Activated CD4-positive, alpha-beta T cell treated with anti-CD3 and anti-CD28 coated beads for 48 hours (primary cell): ENCODE measurements at regions not wholly inside any gene's neighbourhood (a gene's known extent, or its start where the extent isn't known, plus 50 kb on each side); places are given as distances from the start of the nearest gene placed in this dataset.
A peak's percentile ranks its signal among the peaks of the same experiment; 100 is the strongest.

Experiments
- DNase-seq: peaks from one replicate; pipeline ENCODE4 v3.0.0-alpha.2; 2020

DNA sequence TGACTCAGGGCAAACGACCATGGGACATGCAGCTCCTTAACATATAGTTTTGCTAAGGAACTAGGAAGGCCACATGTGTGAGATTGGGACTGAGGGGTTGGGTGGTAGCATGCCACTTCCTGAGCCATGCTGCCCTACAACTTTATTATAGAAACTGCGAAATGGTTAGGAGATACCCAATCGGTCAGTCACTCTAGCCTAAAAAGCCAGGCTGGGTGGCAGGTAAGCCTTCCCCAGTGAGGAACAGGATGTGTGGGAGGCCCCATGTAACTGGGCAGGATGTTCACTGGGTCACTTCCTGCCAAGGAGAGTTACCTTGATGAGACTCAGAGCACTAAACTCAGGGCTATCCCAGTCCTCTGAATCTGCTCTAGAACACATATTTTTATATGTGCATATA, 123.5 kb downstream of the MAP3K7 start:
- peak; percentile 60 for DNase-seq

- no peak for DNase-seq
These were observed 124.8 kb downstream of the MAP3K7 start for GRCh38 chr6:90462102-90462501.

GRCh38 chr6:90461383-90461782, 125.5 kb downstream of the MAP3K7 start:
- DNase-seq = no peak

DNA sequence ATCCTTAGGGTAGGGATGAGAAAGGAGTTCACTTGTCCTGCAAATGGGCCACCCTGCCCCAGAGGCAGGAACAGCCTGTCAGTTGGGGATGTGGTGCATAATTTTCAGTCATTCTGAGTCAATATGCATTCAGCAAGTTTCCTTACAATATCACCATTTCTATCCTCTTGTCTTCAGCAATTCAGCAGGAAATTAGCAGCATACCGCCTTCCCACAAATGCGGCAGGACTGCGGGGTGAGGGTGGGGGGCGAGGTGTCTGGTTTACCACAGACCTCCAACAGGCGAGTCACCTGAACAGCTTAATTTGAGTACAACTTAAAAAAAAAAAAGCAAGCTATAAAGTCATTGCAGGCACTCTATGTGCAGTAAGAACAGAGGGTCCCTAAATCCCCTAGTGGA, 126.8 kb downstream of the MAP3K7 start:
- peak; percentile 62 for DNase-seq

GRCh38 chr6:90459225-90459758, 127.6 kb downstream of the MAP3K7 start:
- no peak for DNase-seq

DNA sequence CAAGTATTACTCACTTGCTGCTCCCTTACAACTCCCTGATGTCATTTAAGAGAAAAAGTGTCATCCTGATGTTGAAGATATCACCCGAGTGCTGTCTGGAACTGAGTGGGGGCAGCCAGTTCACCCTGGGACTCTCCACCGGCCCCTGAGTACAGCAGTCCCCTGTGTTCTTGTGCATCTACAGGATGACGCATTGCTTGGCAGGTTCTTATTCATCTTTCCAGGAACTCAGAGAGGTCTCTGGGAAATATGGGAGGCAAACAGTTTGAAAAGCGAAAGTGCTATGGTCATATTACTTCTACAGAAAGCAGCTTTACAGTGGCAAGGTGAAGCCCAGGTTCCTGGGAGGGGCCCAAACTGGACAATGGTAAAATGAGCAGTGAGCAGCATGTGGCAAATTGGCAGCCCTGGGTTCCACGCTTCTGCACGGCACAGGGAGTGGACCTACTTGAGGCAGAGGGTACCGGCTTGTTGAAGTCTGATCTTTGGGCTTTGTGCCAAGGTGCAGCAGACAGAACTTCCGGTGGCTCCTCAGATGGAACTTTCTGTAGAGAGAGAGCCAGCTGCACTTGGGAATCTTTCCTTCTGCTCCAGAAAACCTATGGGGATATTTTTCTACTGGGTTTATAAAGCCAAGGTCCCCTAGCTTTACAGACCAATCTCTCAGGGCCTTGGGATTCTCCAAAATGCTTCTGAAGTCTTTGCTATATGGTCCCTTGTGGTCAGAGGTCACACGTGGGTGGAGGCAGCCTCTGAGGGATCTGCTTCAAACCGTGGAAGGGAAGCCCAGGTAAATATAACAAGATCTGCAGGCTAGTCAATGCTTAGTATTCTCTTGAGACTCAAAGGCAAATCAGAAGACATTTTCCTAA, 128.3 kb downstream of the MAP3K7 start:
- DNase-seq = peak; percentile 91

DNA sequence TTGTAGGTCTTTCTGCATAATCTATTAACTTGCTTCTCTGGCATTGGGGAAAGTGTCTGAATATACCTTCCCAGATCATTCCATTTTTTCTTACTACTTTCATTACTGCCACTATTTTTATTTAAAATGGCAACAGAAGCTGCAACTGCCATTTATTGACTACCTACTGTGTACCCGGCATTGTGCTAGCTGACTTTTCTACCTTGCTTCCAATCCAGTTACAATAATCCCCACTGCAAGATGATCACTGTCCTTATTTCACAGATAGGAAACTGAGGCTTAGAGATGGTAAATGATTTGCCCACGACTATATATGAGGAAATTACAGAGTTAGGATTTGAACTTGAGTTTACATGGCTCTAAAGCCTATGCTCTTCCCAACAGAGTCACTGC, 129.0 kb downstream of the MAP3K7 start:
- DNase-seq = no peak

DNA sequence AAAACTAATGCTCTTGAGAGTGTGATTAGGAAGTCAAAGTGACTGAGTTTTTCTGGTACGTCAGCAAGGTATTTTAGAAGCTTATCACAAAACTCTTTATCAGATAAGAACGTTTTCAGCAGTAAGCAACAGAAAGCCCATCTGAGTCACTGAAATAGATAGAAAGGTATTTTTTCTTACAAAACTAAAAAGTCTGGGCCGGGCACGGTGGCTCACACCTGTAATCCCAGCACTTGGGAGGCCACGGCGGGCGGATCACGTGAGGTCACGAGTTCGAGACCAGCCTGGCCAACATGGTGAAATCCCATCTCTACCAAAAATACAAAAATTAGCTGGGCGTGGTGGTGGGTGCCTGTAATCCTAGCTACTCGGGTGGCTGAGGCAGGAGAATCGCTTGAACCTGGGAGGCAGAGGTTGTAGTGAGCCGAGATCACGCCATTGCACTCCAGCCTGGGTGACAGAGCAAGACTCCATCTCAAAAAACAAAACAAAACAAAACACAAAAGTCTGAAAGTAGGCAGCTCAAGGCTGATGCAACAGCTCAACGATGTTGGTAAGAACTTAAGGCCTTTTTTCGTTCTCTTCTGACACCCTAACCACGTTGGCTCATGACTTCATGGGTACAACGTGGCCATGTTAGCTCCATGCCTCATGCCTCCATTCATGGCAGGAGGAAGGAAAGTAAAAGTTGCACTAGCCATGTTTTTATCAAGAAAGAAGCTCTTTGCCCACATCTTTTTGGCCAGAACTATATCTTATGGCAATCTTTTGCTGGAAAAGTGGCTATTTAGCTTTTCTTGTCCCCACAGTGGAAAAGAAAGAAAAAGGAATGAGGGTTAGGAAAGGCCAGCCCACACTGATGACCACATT, 129.6 kb downstream of the MAP3K7 start:
- DNase-seq = peak; percentile 67

DNA sequence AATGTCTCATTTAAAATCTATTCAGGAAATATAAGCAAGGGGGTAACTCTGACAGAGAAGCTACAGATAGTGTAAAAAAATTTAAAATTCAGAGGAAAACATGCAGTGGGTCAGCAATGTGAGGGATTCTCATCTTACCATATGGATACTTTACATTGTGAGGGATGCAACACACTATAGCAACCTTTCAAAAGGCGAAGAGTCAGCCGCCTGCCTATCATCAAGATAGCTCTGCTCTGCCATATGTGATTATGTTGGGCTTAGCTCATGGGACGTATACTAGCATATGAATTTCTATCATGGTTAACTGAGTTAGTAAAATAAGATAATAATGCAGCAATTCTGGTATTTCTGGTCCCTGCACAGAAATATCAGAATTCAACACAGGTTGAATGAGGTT, 130.9 kb downstream of the MAP3K7 start:
- no peak for DNase-seq

DNA sequence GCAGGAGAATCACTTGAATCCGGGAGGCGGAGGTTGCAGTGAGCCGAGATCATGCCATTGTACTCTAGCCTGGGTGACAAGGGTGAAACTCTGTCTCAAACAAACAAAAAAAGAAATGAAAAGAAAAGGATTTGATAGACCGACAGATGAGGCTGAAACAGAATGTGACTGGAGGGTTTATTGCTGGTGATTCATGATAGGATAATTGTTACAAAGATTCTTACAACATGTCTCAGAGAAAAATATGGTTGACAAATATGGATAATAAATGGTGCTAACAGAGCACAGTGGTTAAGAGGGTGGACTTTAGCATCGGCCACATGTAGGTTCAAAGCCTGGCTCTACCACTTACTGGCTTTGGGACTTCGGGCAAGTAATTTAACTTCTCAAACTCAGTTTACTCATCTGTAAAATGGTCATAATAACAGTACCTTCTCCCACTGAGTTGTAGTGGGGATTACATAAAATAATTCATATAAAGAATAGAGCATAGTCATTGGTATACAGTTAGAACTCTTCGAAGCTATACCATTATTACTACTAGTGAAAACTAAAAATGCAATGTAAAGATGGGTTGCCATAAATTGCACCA, 131.9 kb downstream of the MAP3K7 start:
- DNase-seq = no peak

GRCh38 chr6:90450268-90450953, 136.5 kb downstream of the MAP3K7 start:
- no peak for DNase-seq

DNA sequence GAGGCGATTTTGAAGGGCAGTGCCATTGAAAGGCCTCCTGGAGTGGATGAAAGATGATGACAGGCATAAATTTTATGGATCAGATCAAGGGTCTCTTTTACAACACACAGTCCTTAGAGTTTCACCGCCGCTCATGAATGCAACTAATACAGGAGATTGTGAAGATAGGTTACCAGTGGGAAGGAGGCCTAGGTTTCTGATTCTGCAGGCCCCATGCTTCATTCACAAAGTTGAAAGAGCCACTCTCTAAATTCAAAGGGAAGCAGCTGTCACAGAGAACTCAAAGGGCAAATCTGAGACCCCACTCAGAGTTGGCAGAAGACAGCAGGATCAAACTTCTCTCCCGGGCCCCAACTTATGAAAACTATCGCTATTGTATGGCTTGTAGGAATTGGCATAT, 137.6 kb downstream of the MAP3K7 start:
- no peak for DNase-seq

DNA sequence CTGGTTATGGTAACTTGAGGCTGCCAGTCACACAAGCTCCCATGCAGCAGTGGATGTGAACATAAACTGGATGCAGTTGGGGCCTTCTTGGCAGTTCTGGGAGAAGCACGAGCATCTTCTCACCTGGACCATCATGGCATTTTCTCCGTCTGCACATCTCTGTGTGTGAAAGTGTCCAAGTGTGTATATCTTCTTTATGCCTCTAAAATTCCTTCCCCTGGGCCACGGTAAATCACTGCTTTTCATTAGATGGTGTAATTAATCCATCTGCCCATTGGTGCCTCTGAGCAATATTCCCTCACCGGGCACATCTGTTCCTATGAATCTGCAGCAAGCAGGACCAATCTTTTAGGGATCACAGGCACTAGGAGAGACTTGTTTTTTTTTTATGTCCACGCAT, 138.0 kb downstream of the MAP3K7 start:
- no peak for DNase-seq

DNA sequence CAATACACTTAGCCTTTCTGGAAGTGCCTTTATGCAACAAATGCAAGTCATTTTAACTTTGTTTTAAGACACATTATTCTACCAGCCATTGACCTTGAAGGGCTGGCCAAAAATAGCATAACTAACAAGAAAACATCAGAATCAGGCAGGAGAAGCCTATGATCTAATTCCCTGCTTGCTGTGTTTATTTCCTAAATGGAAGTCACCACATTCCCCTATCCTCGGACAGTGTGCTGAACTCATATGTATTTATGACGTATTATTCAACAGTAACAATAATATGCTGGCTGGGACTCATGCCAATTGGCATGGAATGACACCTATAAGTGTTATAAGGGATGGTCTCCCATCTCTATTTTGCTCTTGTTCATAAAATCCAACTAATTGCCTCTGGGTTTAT, 140.7 kb downstream of the MAP3K7 start:
- no peak for DNase-seq

DNA sequence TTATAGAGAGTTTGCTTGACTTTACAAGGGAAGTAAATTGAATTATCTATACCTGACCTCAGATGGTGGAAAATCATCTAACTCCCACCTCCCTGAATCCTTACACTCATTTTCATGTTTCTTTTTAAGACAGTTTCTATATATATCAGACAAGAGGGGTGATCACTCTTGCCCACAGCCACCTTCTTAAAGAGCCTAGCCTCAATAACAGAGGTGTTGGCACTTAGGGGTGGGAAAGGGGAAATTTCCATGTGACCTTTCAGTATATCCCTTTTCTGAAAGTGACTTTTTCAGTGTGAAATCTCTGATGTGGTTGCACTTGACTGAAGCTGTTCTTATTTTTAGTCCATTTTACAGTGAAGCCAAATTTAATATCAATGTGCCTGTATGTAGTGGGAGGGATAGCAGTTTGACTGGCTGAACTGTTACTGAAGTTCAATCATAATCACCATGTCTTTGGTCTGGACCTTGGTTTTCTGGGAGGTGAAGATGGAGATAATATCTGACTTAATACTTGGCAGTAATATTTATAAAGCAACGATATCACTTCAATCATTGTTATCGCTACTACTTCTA, 141.3 kb downstream of the MAP3K7 start:
- DNase-seq = peak; percentile 51

GRCh38 chr6:90444160-90444714, 142.6 kb downstream of the MAP3K7 start:
- no peak for DNase-seq

DNA sequence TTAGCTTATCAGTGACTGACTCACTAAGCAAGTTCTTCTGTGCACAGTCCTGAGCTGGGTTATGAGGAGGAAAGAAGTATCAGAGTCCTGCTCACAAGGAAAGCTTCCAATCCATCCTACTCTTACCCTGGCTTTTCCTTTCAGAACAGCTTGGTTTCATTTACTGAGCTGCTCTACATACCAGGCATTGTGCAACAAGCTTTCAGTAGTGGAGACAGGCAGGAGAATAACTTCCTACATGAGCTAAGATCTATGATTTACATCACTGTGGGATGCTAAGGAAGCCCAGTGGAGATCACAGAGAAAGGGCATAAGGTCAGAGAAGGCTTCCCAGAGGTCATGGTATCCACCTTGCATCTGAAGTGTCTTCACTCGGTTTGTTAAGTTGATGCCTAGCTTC, 144.5 kb downstream of the MAP3K7 start:
- no peak for DNase-seq

DNA sequence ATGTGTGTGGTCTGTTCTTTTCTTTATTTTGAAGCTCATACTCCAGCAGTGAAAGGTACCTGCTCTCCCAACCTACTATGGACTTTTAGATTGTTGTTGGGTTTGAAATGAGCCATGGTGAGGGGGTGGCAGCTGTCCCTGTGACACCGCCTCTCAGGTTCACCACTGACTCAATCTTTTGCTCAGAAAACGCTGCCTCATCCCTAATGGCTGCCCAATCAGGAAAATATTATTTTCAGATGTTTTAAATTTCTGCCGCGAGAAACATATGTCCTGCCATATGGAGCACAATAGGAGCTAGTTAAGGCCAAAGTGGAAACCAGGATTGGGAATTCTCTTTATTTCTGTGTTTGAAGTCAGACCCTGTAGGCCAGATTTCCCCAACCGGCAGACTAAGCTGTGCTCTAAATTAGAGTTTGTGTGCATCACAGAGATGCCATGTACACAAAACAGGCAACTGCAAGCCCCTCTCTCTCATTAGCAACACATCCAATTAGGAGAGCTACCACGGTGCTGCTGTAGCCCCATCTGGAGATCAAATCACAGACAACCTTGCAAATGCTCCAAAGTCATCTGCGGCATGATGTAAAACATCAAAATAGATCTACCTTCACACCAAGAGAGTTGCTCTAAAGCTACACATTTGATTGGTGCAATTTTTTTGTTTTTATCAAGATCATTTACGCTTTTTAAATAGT, 144.1 kb upstream of the BACH2 start:
- peak; percentile 23 for DNase-seq

DNA sequence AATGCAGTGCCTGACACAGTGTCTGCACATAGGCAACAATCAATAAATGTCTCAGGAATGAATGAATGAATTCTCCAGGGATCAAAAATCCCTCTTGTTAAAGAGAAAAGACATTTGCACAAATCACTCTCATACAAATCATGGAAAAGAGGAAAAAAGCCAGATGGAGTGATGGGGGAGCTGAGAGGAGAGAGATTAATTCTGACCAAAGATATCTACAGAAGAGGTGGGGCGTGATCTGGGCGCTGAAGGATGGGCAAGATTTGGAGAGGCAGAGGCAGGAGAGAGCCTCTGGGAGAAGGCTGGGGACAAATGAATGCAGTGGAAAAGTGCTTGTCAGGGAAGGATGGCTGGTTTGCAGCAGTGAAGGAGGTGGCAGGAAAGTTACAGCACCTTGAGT, 142.9 kb upstream of the BACH2 start:
- DNase-seq = no peak

GRCh38 chr6:90436403-90436802, 139.8 kb upstream of the BACH2 start:
- DNase-seq = no peak

GRCh38 chr6:90435207-90435899, 138.7 kb upstream of the BACH2 start:
- DNase-seq = no peak
